ENCODE measurements at regions not wholly inside any gene's neighbourhood (a gene's known extent, or its start where the extent isn't known, plus 50 kb on each side); places are given as distances from the start of the nearest gene placed in this dataset.

- no peak overlapping the region for H2BK20ac ChIP-seq (ENCODE audit: low read depth, low read length, poor library complexity, severe bottlenecking)
- no peaks in the 10 kb centered on the region for H3K9me3 ChIP-seq (ENCODE audit: control insufficient read depth, low read depth, low read length)
- H3K23me2 ChIP-seq (ENCODE audit: insufficient read length, low read depth, low read length, poor library complexity, severe bottlenecking) = no peaks in the 10 kb centered on the region
- no peak overlapping the region for H3K56ac ChIP-seq (ENCODE audit: insufficient read length, low read depth, low read length)
- H3K27ac ChIP-seq (ENCODE audit: insufficient read length, low read depth, low read length) = no peak overlapping the region
- H2BK15ac ChIP-seq (ENCODE audit: low read depth, low read length) = no peak overlapping the region
- TF ChIP-seq, protein P1, sequence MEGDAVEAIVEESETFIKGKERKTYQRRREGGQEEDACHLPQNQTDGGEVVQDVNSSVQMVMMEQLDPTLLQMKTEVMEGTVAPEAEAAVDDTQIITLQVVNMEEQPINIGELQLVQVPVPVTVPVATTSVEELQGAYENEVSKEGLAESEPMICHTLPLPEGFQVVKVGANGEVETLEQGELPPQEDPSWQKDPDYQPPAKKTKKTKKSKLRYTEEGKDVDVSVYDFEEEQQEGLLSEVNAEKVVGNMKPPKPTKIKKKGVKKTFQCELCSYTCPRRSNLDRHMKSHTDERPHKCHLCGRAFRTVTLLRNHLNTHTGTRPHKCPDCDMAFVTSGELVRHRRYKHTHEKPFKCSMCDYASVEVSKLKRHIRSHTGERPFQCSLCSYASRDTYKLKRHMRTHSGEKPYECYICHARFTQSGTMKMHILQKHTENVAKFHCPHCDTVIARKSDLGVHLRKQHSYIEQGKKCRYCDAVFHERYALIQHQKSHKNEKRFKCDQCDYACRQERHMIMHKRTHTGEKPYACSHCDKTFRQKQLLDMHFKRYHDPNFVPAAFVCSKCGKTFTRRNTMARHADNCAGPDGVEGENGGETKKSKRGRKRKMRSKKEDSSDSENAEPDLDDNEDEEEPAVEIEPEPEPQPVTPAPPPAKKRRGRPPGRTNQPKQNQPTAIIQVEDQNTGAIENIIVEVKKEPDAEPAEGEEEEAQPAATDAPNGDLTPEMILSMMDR (conservative IDR thresholded peaks at IDR 0.05) = no peak
- DNase-seq = no peak
- H3K4me2 ChIP-seq (ENCODE audit: insufficient read depth, insufficient read length, low read length) = no peak overlapping the region
- no peak overlapping the region for H3K4ac ChIP-seq (ENCODE audit: low read depth, low read length)
- Mint-ChIP-seq H3K36me3 (ENCODE audit: insufficient read depth in 1 of 3, low read depth in 3 of 3) (peaks cover 0 to 6% (median 0%) of the 10 kb centered on the region in 3 experiments; a peak in 2 of 7 replicates), H3K9me3 (peaks cover 0 to 2% of the 10 kb centered on the region in 2 experiments; a peak in 1 of 5 replicates), H3K27ac (no peak overlapping the region), H3K27me3 (ENCODE audit: low read depth) (no peaks in the 10 kb centered on the region), H3K4me1 (no peaks in the 10 kb centered on the region), H3K4me3 (no peak overlapping the region)
- no peak overlapping the region for H3K14ac ChIP-seq (ENCODE audit: insufficient read depth, low read length)
- no CpG with 5 or more reads among the region's 2 CpGs for WGBS (ENCODE audit: extremely low coverage, insufficient read length, low lambda C conversion rate)
- H2BK12ac ChIP-seq (ENCODE audit: insufficient read length, low read depth, low read length) = no peak overlapping the region
- no peak overlapping the region for H4K8ac ChIP-seq (replicated peaks; ENCODE audit: insufficient read length, low read depth, low read length)
- no peak overlapping the region for H3K23ac ChIP-seq (ENCODE audit: insufficient read length, low read depth, low read length)
- no peaks in the 10 kb centered on the region for H4K20me1 ChIP-seq (ENCODE audit: control insufficient read depth, insufficient read depth, insufficient read length)
- H4K91ac ChIP-seq (ENCODE audit: insufficient read length, low read depth, low read length) = no peak overlapping the region
- no peaks in the 10 kb centered on the region for H3K79me1 ChIP-seq (ENCODE audit: insufficient read depth, low read depth, low read length, poor library complexity, severe bottlenecking)
- H3K9ac ChIP-seq (ENCODE audit: extremely low read depth, insufficient read length, low read length) = no peak overlapping the region
- no peak overlapping the region for H3K18ac ChIP-seq (ENCODE audit: insufficient read length, low read depth, low read length)
- no peak overlapping the region for H4K5ac ChIP-seq (ENCODE audit: insufficient read length, low read depth, low read length)
- no peak overlapping the region for H2AK5ac ChIP-seq (ENCODE audit: insufficient read length, low read length)
- no peak overlapping the region for H2BK120ac ChIP-seq (ENCODE audit: low read depth, low read length, poor library complexity, severe bottlenecking)
- H2AFZ ChIP-seq (ENCODE audit: low read length) = no peak overlapping the region
- H3K79me2 ChIP-seq (ENCODE audit: insufficient read depth, low read length) = no peaks in the 10 kb centered on the region
- no peaks in the 10 kb centered on the region for H3K4me1 ChIP-seq (ENCODE audit: insufficient read depth, low read length)
- H3K27me3 ChIP-seq (ENCODE audit: insufficient read depth, low read length) = no peaks in the 10 kb centered on the region
- H2BK5ac ChIP-seq (ENCODE audit: insufficient read length, low read length) = no peak overlapping the region
- H3T11ph ChIP-seq (ENCODE audit: low read length) = no peak overlapping the region
Measured at GRCh38 chr1:238018214-238018613, 127.5 kb upstream of the ZP4 start.
